DMS53 (cell line): ENCODE measurements at regions not wholly inside any gene's neighbourhood (a gene's known extent, or its start where the extent isn't known, plus 50 kb on each side); places are given as distances from the start of the nearest gene placed in this dataset.

ENCODE experiments used
- DNase-seq: peaks from one replicate; lab custom pipeline; 2025; lab: John Stamatoyannopoulos, UW

DNA sequence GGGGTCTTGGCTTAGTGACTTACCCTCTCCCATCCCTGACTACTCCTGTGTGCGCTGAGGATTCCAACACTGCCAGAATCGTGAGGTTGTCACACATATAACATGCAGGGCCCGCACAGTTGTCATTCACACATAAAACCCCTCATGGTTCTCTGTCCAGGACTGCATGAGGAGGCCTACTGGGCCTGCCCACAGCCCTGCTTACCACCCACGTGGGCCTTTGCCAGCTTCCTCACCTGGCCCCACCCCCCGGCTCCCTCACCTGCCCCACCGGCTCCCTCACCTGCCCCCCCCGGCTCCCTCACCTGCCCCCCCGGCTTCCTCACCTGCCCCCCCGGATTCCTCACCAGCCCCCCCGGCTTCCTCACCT is 197.2 kb downstream of the TEX29 start:
- no peak for DNase-seq

DNA sequence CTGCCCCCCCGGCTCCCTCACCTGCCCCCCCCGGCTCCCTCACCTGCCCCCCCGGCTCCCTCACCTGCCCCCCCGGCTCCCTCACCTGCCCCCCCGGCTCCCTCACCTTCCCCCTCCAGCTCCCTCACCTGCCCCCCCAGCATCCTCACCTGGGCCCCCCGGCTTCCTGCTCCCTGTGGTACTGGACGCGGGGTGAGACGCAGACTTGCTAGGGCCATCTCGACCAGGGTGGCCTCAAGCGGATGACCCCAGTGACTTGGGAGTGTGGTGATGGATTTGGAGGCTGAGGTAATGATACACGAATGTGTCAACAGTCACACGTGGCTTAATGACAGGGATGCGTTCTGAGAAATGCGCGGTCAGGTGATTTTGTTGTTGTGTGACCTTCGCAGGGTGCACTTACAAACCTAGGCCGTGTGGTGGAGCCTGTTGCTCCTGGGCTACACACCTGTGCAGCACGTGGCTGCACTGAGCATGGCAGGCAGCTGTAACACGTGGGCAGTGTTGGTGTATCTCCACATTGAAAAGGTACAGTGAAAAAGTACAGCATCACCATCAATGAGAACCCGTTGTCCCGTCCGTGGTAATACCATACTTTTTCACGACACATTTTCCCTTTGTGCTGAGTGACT is 197.8 kb downstream of the TEX29 start:
- DNase-seq: peak; percentile 1

DNA sequence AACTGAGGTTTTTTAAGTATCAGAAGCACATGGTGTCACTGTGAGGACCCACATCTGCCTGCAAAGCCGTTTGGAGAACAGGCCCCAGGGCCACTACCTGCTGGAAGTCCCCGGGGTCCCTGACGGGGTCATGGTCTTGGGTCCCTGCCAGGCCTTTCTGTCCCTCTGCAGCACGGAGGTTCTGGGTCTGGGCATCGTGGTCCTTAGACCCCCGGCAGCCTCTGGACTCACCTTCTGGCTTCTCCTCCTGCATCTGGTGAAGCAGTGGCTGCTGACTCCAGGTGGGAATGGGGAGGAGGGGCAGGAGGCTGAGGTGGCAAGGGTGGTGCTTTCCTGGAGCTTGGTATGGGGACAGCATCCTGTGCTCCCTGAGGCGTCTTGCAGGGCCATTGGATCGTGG is 198.6 kb downstream of the TEX29 start:
- no peak for DNase-seq

DNA sequence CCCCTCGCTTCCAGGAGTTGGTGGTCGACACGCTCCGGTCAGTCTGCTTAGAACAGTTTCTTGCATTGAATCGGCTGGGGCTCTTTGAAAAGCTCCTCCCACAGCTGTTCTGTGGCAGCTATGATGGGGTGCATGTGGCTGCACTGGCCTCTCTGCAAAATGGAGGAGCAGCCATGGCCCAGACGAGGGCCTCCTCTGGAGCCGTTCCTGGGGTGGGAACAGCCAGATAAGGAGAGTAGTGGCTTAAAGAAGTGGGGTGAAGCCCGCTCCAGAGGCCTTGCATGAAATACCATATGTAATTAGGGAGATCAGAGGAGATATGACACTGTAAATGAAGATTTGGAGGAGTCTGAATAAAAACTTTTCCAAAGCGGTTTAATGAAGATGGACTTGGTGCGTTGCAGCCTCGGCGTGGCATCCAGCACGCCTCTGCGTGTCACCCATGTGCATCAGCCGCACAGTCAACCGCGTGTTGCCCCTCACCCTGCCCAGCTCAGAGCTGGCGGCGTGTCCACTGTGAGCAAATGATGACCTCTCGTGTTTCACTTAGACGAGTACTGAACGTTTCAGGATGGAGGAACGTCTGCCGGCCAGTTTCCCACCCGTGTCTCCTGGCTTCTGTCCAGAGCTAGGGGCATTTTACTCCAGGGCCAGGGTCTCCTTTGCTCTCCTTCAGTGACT is 199.2 kb downstream of the TEX29 start:
- DNase-seq: no peak

DNA sequence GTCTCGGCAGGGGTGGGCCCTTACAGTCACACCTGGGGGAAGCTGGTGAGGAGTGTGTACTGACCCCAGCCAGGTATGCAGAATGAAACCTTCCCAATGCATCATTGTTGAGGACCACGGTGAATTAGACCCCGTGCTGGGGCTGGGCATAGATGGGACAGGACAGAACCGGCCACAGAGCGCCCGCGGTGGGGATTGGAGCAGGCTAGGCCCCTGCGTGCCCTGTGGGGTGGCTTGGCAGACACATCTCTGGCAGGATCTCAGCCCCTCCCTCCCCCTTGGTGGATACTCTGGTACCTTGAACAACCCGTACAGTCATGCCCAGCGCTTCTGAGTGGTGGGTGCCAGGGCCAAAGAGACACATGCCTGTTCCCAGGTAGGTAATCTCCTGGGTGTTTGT is 200.6 kb downstream of the TEX29 start:
- DNase-seq: no peak

DNA sequence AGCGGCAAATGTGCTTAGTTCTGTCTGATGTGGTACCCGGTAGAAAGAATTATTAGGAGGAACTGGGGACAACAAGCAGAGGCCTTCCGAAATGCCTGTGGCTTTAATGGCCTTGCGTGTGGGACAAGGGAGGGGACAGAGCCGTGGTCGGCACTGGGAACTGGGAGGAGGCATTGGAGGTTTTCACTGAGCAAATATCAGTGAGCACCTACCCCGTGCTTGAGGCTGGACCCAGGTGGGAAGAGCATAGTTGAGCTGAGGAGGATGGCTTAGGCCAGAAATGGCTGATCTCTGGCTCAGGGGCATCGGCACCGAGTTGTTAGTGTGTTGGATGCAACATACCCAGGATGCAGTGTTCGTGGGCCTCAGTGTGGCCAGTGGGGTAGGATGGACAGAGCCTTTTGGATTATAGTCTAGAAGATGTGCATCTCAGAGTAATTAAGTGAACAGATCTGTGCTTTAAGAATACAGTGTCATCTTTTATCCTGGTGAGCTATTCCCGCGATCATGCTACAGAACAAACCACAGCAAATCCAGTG is 201.3 kb downstream of the TEX29 start:
- DNase-seq: no peak

DNA sequence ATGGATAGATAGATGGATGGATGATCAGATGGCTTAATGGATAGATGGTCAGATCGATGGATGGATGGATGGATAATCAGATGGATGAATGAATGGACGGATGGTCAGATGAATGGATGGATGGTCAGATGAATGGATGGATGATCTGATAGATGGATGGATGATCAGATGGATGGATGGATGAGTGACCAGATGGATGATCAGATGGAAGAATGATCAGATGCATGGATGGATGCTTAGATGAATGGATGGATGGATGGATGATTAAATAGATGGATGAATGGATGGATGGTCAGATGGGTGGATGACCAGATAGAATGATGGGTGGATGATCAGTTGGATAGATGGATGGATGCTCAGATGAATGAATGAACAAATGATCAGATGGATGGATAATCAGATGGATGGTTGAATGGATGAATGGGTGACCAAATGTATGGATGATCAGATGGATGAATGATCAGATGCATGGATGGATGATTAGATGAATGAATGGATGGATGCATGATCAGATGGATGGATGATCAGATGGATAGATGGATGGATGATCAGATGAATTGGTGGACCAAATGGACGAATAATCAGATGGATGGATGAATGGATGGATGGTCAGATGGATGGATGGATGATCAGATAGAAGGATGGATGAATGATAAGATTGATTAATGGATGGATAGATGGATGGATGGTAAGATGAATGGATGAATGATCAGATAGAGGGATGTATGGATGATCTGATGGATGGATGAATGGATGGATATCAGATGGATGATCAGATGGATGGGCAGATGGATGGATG is 205.1 kb downstream of the TEX29 start:
- DNase-seq: no peak

DNA sequence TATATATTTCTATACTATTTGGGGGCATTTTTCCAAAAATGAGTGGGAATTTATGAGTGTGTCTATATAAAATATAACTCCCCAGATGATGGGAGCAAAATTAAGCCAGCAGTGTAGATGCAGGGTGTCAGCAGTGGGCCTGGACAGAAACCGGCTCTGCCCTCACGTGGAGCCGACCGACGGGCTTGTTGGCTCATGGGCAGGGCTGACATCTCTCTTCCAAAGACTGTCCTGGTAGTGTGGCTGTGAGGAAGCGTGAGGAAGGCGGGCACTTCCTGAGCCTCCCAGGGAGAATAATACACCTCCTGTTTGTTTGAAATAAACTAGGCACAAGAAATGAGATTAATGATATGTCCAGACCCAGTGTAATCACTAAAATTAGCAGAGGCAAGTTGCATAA is 206.5 kb downstream of the TEX29 start:
- no peak for DNase-seq

DNA sequence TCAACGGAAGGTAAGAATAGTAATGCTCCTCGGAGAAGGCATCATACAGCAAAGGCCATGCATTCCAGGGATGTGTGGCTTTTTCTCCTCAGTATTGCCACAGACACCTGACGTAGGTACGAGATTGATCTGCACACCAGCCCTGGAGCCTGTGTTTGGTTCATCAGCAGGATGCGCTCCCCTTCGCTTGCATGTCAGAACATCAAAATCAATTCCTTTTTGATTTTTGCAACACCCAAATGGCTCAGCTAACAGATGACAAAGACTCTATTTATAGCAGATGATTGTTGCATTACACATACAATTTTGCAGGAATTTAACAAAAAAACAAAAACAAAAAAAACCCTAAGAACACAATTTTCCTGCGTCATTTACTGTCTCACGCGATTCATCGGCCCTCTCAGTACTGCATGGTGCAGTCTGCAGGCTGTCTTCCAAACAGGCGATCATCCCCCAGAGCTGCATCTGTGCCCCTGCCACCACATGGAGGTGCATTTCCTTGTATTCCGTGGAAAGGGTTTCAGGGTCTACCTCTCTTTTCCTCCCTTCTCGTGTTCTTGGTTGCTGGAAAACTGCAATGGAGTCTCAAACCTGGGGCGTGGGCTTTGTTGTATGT is 207.3 kb downstream of the TEX29 start:
- DNase-seq: no peak

DNA sequence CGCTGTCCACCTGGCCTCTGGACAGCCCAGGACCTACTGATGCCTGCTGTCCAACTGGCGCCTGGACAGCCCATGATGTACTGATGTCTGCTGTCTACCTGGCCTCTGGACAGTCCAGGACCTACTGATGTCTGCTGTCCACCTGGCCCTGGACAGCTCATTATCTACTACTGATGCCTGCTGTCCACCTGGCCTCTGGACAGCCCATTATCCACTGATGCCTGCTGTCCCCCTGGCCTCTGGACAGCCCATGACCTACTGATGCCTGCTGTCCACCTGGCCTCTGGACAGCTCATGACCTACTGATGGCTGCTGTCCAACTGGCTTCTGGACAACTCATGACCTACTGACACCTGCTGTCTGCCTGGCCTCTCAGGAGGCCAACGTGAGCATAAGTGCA is 208.1 kb downstream of the TEX29 start:
- no peak for DNase-seq

DNA sequence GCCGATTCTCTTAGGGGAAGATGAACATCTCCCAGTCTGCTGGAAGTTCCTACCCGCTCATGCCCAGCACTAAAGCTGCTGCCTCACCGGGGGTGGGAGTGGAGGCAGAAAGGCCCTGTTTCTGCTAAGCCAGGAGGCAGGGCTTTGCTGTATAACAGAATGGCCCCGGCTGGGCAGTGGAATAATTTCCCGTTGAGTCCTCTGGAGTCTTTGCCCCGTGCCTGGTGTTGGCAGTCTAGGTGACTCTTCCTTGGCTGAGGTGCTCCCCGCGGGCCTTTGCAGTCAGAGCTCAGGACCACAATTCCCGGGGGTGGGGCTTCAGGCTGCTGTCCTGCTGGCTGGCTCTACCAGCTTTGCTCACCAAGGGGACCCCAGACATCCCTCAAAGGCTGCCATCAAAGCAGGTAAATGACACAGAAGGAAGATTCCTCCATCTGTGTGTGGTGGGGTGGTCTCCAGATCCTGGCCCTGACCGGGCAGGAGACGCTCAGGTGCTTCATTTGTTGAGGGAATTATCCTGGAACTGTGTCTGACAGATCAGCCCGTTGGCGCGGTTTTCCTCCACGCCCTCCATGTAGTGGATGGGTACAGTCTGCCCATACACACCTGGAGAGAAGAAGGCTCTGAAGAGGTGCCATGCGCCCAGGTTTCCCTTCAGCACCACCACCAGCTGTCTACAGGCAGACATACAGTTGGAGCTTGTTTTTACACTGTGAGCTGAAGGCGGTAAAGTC is 209.9 kb downstream of the TEX29 start:
- DNase-seq: no peak

DNA sequence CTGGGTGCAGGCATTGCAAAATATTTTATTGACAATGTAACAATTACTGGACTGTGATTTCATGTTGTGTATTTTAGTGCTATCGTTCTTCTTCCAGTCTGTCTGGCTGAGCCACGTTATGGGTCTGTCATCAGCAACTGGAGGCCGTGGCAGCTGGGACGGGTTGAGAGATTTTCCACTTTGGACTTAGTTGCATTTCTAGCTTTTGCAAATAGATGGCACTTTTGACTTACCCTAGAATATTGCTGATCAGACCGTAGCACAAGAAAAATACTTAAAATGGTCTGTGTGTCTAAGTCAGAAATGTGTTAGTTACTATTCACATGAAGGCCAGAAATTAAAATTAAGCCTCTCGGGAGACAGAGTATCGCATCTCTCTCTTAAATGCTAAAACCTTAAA is 211.1 kb downstream of the TEX29 start:
- DNase-seq: no peak

DNA sequence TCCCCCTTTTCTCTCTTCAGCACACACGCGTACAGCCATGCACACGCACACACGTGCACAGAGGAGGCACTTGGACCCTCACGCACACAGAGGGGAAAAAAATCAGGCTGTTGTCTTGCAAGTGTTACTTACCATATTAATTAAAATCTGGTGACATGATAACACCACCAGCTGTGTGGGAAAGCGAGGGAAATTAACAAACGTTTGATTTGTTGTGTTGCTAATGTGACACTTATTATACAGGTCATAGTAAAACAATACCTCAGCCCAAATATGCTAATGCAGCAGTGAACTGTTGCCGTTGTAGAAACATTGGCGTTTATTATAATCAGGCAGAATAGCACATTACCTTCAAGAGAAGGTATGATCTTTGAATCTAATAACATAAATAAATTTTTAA is 211.7 kb downstream of the TEX29 start:
- no peak for DNase-seq

DNA sequence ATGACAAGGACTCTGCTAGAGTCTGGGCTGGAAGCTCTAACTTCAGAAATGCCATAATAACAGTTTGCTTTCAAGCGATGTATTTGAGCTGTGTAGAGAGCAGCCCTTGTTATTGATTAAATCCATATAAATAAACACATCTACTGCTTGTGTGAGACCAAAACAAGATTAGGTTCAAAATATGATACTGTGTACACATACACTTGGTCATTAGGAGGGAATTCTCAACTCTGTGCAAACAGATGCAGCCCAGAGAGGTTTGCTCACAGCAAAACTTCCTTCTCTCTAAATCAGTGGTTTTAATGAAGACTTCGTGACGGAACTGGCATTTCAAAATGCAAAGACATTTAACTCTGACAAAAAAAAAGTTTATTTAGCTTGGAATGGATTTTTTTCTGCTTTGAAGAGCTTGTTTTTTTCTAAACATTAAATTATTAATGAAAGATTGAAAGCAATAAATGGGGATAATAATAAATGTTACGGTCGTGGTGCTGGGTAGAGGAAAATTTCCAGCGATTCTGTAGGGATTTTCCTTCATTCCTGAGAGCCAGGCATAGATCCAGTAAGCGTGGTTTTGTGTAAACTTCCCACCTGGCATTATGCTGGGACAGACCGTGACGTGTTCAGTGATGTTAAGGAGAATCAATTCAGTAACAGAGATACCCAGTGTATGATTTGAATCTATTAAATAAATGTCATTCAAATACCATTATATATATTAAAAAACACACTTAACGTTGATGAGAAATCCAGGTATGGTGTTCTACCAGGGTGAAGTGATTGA is 213.7 kb downstream of the TEX29 start:
- no peak for DNase-seq

DNA sequence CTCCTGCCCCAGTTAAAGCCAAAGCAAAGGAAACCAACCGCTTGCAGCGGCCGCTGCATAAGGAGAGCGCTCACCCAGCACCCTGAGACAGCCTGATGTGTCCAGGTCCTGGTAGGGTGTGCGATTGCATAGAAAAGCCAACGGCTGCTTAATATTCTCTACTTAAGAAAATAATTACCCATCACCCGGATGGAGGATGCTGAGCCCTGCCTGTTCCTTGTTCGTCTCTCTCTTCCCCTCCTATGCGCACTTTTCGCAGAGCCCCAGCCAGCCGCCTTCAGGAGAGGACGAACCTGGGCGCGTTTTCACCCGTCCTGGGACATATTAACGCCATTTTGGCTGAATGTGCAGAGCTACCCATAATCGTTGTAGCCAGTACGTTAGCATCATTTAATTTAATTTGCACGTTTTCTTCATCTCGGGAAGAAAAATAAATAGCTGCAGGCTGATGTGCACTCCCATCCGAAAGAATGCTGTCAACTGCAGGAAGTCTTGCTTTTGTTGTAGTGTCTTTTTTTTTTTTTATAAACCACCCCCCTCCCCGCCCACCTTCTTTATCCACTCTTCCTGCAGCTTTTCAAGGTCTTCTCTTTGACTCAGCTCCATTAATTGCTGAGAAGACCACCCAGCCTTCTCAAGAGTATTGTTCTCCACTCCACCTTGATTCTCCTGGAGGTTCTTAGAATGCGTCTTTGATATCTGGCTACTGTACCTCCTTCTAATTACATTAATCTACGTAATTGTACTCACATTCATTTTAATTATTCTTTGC is 214.5 kb downstream of the TEX29 start:
- no peak for DNase-seq

DNA sequence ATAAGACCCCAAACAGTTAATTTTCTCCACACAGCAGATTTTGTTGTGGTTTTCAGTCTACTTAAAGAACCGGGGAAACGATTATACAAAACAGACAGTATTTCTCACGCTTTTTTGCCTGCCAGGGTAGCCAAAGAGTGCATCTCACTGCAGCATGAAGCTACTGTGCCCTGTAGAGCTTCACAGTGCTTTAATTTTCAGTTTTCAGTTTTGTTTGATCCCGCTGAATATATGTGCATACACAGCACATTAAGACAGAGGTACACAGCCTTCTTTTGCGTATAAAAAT is 215.0 kb downstream of the TEX29 start:
- DNase-seq: no peak

DNA sequence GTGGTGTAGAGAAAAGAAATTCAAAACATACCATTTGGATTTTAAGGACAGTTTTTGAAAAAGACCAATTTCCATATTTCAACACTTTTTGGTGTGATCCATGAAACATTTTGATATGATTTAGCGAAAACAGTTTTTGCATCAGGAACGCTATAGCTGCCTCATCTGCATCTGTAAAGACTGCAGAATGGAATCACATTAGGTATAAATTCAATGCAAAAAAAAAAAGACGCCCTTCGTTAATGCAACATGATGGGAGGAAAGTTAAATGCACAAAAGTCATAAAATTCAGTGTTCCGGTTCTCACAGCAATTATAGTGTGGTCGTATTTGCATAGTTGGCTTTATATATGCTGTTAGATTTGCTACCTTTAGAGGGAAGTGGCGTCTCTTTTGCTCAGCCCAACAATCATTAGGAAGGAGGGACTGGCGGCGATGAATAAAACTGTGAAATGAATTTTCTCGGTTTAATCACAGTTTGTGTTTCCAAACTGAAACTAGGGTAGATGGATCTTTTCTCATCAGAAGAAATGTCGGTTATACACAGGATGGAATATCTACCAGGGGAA is 215.7 kb downstream of the TEX29 start:
- DNase-seq: no peak

DNA sequence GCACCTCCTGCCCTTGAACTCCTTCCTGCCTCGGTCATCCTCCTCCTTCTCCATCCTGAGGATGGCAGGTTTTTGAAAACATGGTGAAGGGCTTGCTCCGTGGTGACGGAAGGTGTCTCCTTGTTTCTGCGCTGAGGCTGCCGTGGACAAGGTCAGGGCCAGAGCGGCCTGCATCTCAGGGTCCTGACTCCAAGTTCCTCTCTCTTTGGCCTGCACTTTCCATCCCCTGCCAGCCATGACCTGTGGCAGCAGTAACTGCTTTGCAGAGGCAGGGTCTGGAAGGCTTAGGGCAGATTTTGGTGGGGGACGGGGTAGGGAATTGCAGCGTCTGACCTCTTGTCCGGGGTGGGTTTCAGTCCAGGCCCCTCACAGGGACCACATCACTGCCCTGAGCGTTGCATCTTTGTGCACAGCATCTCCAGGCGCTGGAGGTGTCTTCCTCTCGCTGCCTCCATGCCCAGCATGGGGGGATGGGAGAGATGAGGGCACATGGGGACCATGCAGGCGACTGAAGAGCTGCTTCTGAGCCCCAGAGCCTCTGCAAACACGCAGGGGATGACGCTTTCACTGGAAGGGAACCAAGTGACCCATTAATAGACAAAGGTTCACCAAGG is 216.8 kb downstream of the TEX29 start:
- no peak for DNase-seq

DNA sequence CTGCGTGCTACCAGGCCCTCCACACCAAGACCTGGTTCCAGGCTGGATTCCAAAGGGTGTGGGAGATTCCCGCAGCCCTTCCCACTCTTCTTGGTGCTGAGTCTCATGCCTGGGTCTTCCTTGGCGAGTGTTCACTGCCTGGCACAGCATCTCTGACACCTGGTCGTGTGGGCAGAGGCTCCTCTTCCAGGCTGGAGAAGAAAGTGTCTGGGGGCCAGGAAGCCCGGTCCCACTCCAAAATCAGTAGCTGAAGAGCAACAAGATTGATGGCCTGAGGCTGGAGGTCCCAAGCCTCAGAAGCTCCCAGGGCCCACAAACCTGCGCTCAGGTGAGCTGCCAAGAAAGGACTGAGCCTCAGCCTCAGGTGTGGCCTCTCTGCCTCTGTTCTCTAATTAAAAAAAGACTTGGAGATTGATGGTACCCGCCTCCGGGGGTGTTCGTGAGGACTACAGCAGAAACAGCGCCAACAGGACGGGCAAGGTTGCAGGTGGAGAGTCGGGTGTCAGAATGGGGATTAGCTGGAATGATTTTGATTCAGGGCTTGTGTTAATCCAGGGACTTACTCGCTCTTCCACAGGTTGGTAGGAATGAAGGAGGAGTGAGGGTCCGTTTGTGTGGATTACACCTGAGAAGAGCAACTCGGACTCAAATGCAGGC is 217.5 kb downstream of the TEX29 start:
- no peak for DNase-seq
